ENCODE measurements at regions not wholly inside any gene's neighbourhood (a gene's known extent, or its start where the extent isn't known, plus 50 kb on each side); places are given as distances from the start of the nearest gene placed in this dataset.

DNA sequence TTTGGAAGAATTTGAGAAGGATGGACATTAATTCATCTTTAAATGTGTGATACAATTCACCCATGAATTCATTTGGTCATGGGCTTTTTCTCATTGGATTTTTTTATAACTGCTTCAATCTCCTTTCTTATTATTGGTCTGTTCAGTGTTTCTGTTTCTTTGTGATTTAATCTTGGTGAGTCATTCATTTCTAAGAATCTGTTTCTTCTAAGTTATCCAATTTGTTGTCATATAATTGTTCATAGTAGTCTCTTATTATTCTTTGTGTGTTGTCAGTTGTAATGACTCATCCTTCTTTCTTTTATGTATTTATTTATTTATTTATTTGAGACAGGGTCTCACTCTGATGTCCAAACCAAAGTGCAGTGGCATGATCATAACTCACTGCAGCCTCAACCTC is 146.1 kb upstream of the ZNF267 start:
- Histone ChIP-seq H3K27ac (ENCODE audit: low read depth) (no peak overlapping the region), H3K79me2 (replicated peaks; ENCODE audit: insufficient read depth) (peaks cover 76% of the 10 kb centered on the region), H2AFZ (no peak overlapping the region), H4K20me1 (replicated peaks; ENCODE audit: insufficient read depth) (peaks cover under 1% of the 10 kb centered on the region), H3K4me2 (no peak overlapping the region), H3K4me3 (no peak overlapping the region), H3K9me2 (ENCODE audit: insufficient read depth) (no peaks in the 10 kb centered on the region), H3F3A (replicated peaks; ENCODE audit: low read depth) (no peaks in the 10 kb centered on the region), H3K27me3 (ENCODE audit: insufficient read depth) (no peaks in the 10 kb centered on the region), H3K36me3 (ENCODE audit: insufficient read depth) (peaks cover 19% of the 10 kb centered on the region), H3K4me1 (ENCODE audit: insufficient read depth) (no peaks in the 10 kb centered on the region)
- H3K27ac Mint-ChIP-seq, result no peak overlapping the region
- TF ChIP-seq, protein P1, sequence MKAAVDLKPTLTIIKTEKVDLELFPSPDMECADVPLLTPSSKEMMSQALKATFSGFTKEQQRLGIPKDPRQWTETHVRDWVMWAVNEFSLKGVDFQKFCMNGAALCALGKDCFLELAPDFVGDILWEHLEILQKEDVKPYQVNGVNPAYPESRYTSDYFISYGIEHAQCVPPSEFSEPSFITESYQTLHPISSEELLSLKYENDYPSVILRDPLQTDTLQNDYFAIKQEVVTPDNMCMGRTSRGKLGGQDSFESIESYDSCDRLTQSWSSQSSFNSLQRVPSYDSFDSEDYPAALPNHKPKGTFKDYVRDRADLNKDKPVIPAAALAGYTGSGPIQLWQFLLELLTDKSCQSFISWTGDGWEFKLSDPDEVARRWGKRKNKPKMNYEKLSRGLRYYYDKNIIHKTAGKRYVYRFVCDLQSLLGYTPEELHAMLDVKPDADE (IDR thresholded peaks at IDR 0.05), result no peak
- no peak for TF ChIP-seq EZH2phosphoT487 (IDR thresholded peaks at IDR 0.05; ENCODE audit: unreplicated experiment)
- no peak for TF ChIP-seq CREB1 (CRISPR knock-in tag; IDR thresholded peaks at IDR 0.05; ENCODE audit: low read depth)
- TF ChIP-seq, protein P2, sequence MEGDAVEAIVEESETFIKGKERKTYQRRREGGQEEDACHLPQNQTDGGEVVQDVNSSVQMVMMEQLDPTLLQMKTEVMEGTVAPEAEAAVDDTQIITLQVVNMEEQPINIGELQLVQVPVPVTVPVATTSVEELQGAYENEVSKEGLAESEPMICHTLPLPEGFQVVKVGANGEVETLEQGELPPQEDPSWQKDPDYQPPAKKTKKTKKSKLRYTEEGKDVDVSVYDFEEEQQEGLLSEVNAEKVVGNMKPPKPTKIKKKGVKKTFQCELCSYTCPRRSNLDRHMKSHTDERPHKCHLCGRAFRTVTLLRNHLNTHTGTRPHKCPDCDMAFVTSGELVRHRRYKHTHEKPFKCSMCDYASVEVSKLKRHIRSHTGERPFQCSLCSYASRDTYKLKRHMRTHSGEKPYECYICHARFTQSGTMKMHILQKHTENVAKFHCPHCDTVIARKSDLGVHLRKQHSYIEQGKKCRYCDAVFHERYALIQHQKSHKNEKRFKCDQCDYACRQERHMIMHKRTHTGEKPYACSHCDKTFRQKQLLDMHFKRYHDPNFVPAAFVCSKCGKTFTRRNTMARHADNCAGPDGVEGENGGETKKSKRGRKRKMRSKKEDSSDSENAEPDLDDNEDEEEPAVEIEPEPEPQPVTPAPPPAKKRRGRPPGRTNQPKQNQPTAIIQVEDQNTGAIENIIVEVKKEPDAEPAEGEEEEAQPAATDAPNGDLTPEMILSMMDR (conservative IDR thresholded peaks at IDR 0.05; ENCODE audit: low read depth in 2 of 2), result no peak
- TF ChIP-seq STAT1 (IDR thresholded peaks at IDR 0.05; ENCODE audit: unreplicated experiment), result no peak
- peaks cover 76% of the 10 kb centered on the region for H3K36me3 Mint-ChIP-seq (ENCODE audit: low read depth)
- H3K4me3 Mint-ChIP-seq, result no peak overlapping the region
- H3K4me1 Mint-ChIP-seq, result no peaks in the 10 kb centered on the region
- DNase-seq (ENCODE audit: low spot score) (no peak), ATAC-seq (no peak)
- no peaks in the 10 kb centered on the region for H3K27me3 Mint-ChIP-seq (ENCODE audit: insufficient read depth, low read depth, poor library complexity)
- H3K9me3 Mint-ChIP-seq, result no peaks in the 10 kb centered on the region

DNA sequence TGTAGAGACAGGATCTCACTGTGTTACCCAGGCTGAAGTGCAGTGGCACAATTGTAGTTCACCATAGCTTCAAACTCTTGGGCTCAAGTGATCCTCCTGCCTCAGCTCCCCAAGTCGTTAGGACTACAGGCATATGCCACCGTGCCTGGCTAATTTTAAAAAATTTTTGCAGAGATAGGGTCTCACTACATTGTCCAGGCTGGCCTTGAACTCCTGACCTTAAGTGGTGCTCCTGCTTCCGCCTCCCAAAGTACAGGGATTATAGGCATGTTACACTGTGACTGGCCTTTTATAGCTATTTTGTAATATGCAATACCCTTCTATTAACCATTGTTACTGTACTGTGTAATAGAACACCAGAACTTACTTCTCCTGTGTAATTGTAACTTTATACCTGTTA is 139.3 kb upstream of the ZNF267 start:
- peaks cover 5% of the 10 kb centered on the region for H3K9me3 Mint-ChIP-seq

More for the DNA sequence above, 139.3 kb upstream of the ZNF267 start:
- Mint-ChIP-seq H3K27ac (no peak overlapping the region), H3K4me1 (no peaks in the 10 kb centered on the region), H3K4me3 (no peak overlapping the region), H3K27me3 (ENCODE audit: insufficient read depth, low read depth, poor library complexity) (peaks cover 3% of the 10 kb centered on the region), H3K36me3 (ENCODE audit: low read depth) (peaks cover 80% of the 10 kb centered on the region)
- no peak for TF ChIP-seq POLR2AphosphoS5 (IDR thresholded peaks at IDR 0.05; ENCODE audit: low read depth)
- no peak for TF ChIP-seq NANOG (IDR thresholded peaks at IDR 0.05; ENCODE audit: borderline replicate concordance)
- TF ChIP-seq, protein P3, sequence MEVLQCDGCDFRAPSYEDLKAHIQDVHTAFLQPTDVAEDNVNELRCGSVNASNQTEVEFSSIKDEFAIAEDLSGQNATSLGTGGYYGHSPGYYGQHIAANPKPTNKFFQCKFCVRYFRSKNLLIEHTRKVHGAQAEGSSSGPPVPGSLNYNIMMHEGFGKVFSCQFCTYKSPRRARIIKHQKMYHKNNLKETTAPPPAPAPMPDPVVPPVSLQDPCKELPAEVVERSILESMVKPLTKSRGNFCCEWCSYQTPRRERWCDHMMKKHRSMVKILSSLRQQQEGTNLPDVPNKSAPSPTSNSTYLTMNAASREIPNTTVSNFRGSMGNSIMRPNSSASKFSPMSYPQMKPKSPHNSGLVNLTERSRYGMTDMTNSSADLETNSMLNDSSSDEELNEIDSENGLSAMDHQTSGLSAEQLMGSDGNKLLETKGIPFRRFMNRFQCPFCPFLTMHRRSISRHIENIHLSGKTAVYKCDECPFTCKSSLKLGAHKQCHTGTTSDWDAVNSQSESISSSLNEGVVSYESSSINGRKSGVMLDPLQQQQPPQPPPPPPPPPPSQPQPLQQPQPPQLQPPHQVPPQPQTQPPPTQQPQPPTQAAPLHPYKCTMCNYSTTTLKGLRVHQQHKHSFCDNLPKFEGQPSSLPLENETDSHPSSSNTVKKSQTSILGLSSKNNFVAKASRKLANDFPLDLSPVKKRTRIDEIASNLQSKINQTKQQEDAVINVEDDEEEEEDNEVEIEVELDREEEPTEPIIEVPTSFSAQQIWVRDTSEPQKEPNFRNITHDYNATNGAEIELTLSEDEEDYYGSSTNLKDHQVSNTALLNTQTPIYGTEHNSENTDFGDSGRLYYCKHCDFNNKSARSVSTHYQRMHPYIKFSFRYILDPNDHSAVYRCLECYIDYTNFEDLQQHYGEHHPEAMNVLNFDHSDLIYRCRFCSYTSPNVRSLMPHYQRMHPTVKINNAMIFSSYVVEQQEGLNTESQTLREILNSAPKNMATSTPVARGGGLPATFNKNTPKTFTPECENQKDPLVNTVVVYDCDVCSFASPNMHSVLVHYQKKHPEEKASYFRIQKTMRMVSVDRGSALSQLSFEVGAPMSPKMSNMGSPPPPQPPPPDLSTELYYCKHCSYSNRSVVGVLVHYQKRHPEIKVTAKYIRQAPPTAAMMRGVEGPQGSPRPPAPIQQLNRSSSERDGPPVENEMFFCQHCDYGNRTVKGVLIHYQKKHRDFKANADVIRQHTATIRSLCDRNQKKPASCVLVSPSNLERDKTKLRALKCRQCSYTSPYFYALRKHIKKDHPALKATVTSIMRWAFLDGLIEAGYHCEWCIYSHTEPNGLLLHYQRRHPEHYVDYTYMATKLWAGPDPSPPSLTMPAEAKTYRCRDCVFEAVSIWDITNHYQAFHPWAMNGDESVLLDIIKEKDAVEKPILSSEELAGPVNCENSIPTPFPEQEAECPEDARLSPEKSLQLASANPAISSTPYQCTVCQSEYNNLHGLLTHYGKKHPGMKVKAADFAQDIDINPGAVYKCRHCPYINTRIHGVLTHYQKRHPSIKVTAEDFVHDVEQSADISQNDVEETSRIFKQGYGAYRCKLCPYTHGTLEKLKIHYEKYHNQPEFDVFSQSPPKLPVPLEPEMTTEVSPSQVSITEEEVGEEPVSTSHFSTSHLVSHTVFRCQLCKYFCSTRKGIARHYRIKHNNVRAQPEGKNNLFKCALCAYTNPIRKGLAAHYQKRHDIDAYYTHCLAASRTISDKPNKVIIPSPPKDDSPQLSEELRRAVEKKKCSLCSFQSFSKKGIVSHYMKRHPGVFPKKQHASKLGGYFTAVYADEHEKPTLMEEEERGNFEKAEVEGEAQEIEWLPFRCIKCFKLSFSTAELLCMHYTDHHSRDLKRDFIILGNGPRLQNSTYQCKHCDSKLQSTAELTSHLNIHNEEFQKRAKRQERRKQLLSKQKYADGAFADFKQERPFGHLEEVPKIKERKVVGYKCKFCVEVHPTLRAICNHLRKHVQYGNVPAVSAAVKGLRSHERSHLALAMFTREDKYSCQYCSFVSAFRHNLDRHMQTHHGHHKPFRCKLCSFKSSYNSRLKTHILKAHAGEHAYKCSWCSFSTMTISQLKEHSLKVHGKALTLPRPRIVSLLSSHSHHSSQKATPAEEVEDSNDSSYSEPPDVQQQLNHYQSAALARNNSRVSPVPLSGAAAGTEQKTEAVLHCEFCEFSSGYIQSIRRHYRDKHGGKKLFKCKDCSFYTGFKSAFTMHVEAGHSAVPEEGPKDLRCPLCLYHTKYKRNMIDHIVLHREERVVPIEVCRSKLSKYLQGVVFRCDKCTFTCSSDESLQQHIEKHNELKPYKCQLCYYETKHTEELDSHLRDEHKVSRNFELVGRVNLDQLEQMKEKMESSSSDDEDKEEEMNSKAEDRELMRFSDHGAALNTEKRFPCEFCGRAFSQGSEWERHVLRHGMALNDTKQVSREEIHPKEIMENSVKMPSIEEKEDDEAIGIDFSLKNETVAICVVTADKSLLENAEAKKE (CRISPR knock-in tag; IDR thresholded peaks at IDR 0.05), result no peak
- no peak overlapping the region for H2AFZ ChIP-seq
- no peak for ATAC-seq
- H3K4me2 ChIP-seq, result no peak overlapping the region
- no peaks in the 10 kb centered on the region; the same call in 1 of the 2 replicates for H4K20me1 ChIP-seq (replicated peaks; ENCODE audit: insufficient read depth)
- no peaks in the 10 kb centered on the region for H3F3A ChIP-seq (replicated peaks; ENCODE audit: low read depth)
- peaks cover 73% of the 10 kb centered on the region for H3K79me2 ChIP-seq (replicated peaks; ENCODE audit: insufficient read depth)
- no peaks in the 10 kb centered on the region for H3K9me2 ChIP-seq (ENCODE audit: insufficient read depth)
- no peak for DNase-seq (ENCODE audit: low spot score)
- H3K4me3 ChIP-seq, result no peak overlapping the region
- no peak overlapping the region for H3K27ac ChIP-seq (ENCODE audit: low read depth)
- H3K36me3 ChIP-seq (ENCODE audit: insufficient read depth), result 0 out of 2 replicates have a peak, but pooled peaks cover 5% of the 10 kb centered on the region
- H3K4me1 ChIP-seq (ENCODE audit: insufficient read depth), result no peaks in the 10 kb centered on the region
- H3K27me3 ChIP-seq (ENCODE audit: insufficient read depth), result no peaks in the 10 kb centered on the region
